Loucy (cell line): ENCODE measurements at regions not wholly inside any gene's neighbourhood (a gene's known extent, or its start where the extent isn't known, plus 50 kb on each side); places are given as distances from the start of the nearest gene placed in this dataset.

ENCODE experiments used
- EZH2phosphoT487 ChIP-seq: fragments of 200-600 bp; IDR thresholded peaks from 2 replicates; pipeline ENCODE4 v1.6.1; 2018; ENCODE audit warnings: antibody characterized with exemption, mild to moderate bottlenecking, moderate library complexity, borderline replicate concordance
- TF ChIP-seq, protein P1 (sequence below): fragments of 200-600 bp; sonication (generic); conservative IDR thresholded peaks from 2 replicates; pipeline ENCODE4 v1.5.1; 2014; ENCODE audit warnings: mild to moderate bottlenecking, antibody characterized with exemption, low read length

- TF ChIP-seq, protein P1, sequence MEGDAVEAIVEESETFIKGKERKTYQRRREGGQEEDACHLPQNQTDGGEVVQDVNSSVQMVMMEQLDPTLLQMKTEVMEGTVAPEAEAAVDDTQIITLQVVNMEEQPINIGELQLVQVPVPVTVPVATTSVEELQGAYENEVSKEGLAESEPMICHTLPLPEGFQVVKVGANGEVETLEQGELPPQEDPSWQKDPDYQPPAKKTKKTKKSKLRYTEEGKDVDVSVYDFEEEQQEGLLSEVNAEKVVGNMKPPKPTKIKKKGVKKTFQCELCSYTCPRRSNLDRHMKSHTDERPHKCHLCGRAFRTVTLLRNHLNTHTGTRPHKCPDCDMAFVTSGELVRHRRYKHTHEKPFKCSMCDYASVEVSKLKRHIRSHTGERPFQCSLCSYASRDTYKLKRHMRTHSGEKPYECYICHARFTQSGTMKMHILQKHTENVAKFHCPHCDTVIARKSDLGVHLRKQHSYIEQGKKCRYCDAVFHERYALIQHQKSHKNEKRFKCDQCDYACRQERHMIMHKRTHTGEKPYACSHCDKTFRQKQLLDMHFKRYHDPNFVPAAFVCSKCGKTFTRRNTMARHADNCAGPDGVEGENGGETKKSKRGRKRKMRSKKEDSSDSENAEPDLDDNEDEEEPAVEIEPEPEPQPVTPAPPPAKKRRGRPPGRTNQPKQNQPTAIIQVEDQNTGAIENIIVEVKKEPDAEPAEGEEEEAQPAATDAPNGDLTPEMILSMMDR: no peak
- TF ChIP-seq EZH2phosphoT487: no peak
Observed at GRCh38 chr15:31433091-31433490, 106.5 kb downstream of the KLF13 start.
